ENCODE measurements at regions not wholly inside any gene's neighbourhood (a gene's known extent, or its start where the extent isn't known, plus 50 kb on each side); places are given as distances from the start of the nearest gene placed in this dataset.
"Not testable (repeated sequence)": the region's sequence is repeated elsewhere in the genome, so short reads cannot be mapped to it uniquely, and the experiment has no call there.

DNA sequence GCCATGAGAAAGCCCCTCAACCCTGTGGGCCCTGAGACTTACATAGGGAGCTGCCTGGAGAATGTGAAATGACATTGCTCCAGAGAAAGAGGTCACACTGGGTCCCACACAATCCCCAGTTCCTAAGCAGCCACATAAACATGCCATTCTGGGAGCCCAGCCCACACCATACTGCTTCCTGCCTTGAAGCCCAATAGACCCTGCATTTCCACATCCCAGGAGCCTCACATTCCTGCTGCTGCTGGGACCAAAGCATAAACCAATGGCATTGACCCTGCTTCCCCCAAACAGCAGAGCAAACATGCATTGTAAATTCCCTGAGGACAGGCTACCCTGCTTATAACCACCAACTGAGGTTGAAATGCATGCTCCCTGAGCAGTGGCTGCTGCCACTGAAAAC, 1117.6 kb upstream of the SLC39A10 start:
- Histone ChIP-seq H3K4me3 (ENCODE audit: low read depth, low read length) (no peak overlapping the region), H3K9me3 (ENCODE audit: severe bottlenecking) (no peaks in the 10 kb centered on the region), H3K36me3 (no peaks in the 10 kb centered on the region), H3K27ac (no peak overlapping the region), H3K27me3 (ENCODE audit: insufficient read depth, low read depth, severe bottlenecking) (no peaks in the 10 kb centered on the region)
- DNase-seq: no peak
- TF ChIP-seq, protein P1, sequence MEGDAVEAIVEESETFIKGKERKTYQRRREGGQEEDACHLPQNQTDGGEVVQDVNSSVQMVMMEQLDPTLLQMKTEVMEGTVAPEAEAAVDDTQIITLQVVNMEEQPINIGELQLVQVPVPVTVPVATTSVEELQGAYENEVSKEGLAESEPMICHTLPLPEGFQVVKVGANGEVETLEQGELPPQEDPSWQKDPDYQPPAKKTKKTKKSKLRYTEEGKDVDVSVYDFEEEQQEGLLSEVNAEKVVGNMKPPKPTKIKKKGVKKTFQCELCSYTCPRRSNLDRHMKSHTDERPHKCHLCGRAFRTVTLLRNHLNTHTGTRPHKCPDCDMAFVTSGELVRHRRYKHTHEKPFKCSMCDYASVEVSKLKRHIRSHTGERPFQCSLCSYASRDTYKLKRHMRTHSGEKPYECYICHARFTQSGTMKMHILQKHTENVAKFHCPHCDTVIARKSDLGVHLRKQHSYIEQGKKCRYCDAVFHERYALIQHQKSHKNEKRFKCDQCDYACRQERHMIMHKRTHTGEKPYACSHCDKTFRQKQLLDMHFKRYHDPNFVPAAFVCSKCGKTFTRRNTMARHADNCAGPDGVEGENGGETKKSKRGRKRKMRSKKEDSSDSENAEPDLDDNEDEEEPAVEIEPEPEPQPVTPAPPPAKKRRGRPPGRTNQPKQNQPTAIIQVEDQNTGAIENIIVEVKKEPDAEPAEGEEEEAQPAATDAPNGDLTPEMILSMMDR (IDR thresholded peaks at IDR 0.05; ENCODE audit: low read depth, low read length): no peak

DNA sequence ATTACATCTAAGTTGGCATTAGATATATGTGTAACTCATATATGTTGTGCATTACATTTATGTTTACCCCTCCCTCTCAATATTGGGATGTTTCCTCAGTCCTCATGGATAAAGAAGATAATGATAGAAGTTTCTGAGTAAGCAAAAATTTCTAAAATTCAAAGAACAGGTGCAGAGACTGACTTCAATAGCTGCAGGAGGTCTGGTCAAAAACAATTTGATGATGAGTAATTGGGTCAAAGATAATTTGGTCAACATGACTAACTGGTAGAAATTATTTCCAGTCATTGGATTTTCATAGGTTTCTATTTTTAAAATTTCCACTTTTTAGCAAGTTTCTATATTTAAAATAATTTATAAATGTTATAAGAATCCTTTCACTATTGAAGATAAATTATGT, 1130.9 kb upstream of the SLC39A10 start:
- Histone ChIP-seq H3K27me3 (ENCODE audit: insufficient read depth, low read depth, severe bottlenecking) (no peaks in the 10 kb centered on the region), H3K9me3 (ENCODE audit: severe bottlenecking) (no peaks in the 10 kb centered on the region), H3K27ac (no peak overlapping the region), H3K36me3 (no peaks in the 10 kb centered on the region), H3K4me3 (ENCODE audit: low read depth, low read length) (no peak overlapping the region)
- TF ChIP-seq, protein P1 (IDR thresholded peaks at IDR 0.05; ENCODE audit: low read depth, low read length): no peak
- DNase-seq: no peak

DNA sequence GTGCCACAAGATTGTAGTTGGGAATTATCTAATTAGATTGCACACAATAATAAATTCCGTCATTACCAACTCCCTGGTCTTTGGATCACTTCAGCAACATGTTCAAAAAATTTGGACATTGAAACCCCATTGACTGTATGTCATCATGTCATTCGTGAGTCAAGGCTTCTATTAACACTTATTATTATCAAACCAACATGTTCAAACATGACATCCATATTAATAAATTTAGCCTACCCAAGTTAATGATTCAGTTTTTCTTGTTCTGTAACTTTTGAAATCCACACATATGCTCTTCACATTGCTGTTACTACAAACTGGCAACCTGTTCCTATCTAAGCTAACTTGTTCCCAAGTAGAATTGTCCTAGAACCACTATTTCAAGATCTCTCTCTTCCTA, 1142.7 kb upstream of the SLC39A10 start:
- Histone ChIP-seq H3K36me3 (no peaks in the 10 kb centered on the region), H3K9me3 (ENCODE audit: severe bottlenecking) (no peaks in the 10 kb centered on the region), H3K4me3 (ENCODE audit: low read depth, low read length) (no peak overlapping the region), H3K27me3 (ENCODE audit: insufficient read depth, low read depth, severe bottlenecking) (no peaks in the 10 kb centered on the region), H3K27ac (no peak overlapping the region)
- DNase-seq: no peak
- TF ChIP-seq, protein P1 (IDR thresholded peaks at IDR 0.05; ENCODE audit: low read depth, low read length): no peak

DNA sequence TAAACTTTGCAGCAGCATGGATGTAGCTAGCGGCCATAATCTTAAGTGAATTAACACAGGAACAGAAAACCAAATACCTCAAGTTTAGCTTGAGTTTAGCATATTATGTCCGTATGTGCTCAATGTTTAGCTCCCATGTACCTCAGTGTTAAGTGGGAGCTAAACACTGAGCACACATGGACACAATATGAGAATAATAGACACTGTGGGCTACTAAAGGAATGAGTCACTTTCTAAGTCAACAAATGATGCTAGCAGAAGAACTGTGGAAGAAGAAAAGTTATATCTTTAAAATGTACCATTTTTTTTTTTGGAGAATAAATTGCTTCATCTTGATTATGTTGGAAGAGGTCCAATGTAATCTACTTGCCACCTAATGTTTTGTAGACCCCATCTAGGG, 1146.0 kb upstream of the SLC39A10 start:
- H3K27ac ChIP-seq; H3K9me3 ChIP-seq (ENCODE audit: severe bottlenecking); H3K27me3 ChIP-seq (ENCODE audit: insufficient read depth, low read depth, severe bottlenecking); H3K4me3 ChIP-seq (ENCODE audit: low read depth, low read length); H3K36me3 ChIP-seq; DNase-seq: not testable (repeated sequence)

DNA sequence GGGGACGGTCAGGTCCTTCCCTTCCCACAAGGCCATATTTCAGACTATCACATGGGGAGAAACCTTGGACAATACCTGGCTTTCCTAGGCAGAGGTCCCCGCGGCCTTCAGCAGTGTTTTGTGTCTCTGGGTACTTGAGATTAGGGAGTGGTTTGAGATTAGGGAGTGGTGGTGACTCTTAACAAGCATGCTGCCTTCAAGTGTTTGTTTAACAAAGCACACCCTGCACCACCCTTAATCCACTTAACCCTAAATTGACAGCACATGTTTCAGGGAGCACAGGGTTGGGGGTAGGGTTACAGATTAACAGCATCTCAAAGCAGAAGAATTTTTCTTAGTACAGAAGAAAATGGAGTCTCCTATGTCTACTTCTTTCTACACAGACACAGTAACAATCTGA, 1152.2 kb upstream of the SLC39A10 start:
- H3K27me3 ChIP-seq (ENCODE audit: insufficient read depth, low read depth, severe bottlenecking); H3K27ac ChIP-seq; H3K9me3 ChIP-seq (ENCODE audit: severe bottlenecking); H3K36me3 ChIP-seq; H3K4me3 ChIP-seq (ENCODE audit: low read depth, low read length): not testable (repeated sequence)
- peak; percentile 9 for DNase-seq

DNA sequence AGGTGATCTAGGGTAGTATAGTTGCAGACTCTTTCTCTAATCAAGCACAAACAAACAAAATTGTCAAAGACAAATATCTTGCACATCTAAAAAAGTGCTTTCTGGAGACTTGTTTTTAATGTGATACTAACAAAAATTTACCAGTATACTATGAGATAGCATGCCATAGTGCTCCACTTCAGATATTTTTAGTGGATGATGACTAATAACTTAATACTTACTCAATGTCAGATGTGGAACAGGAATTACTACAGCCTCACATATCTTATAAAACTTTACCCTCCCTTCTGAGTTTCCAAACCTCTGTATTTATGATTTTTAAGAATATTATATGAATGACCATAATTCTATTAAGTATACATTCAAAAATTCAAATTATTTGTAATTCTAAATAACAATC, 1162.0 kb upstream of the SLC39A10 start:
- TF ChIP-seq, protein P1 (IDR thresholded peaks at IDR 0.05; ENCODE audit: low read depth, low read length): no peak
- no peaks in the 10 kb centered on the region for H3K27me3 ChIP-seq (ENCODE audit: insufficient read depth, low read depth, severe bottlenecking)
- H3K36me3 ChIP-seq: no peaks in the 10 kb centered on the region
- no peak overlapping the region for H3K27ac ChIP-seq
- no peak overlapping the region for H3K4me3 ChIP-seq (ENCODE audit: low read depth, low read length)
- no peak for DNase-seq
- H3K9me3 ChIP-seq (ENCODE audit: severe bottlenecking): no peaks in the 10 kb centered on the region

DNA sequence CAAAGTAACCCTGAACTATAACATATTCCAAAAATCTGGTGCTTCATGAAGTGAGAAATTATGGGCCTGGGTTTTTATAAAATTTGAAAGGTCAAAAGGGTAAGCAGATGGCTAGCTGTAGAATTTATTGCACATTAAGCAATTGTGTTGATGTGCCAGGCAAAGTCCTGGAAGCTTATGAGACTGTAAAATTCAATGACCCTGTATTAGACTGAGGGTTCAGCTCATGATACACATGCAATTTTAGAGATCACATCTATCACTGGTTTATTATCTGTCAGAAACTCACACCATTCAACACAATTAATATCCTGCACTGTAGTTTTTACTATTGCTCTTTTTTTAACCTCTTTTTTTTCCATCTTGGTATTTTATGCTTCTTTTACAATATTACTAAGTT, 1162.6 kb upstream of the SLC39A10 start:
- no peak for DNase-seq
- H3K27ac ChIP-seq: no peak overlapping the region

More for the DNA sequence above, 1162.6 kb upstream of the SLC39A10 start:
- H3K36me3 ChIP-seq: no peaks in the 10 kb centered on the region
- no peaks in the 10 kb centered on the region for H3K27me3 ChIP-seq (ENCODE audit: insufficient read depth, low read depth, severe bottlenecking)
- H3K9me3 ChIP-seq (ENCODE audit: severe bottlenecking): no peaks in the 10 kb centered on the region
- no peak overlapping the region for H3K4me3 ChIP-seq (ENCODE audit: low read depth, low read length)
- TF ChIP-seq, protein P1 (IDR thresholded peaks at IDR 0.05; ENCODE audit: low read depth, low read length): no peak

Measured in WERI-Rb-1 (cell line).